Small intestine (tissue), 7 donors: ENCODE measurements at regions not wholly inside any gene's neighbourhood (a gene's known extent, or its start where the extent isn't known, plus 50 kb on each side); places are given as distances from the start of the nearest gene placed in this dataset.

ENCODE experiments used
- DNase-seq, 2 donors: peaks; one replicate each; pipeline versions ENCODE4 v3.0.0 to v3.0.0-alpha.2; 2013
- FAIRE-seq: peaks from 2 replicates; lab custom pipeline; 2012; peaks lifted over from hg19 to GRCh38; lab: Jason Lieb, UNC
- H3K27ac ChIP-seq, 3 donors: one replicate each; pipeline ENCODE4 v1.5.1; 2013; ENCODE audit warnings: low read length in 2 of 3, mild to moderate bottlenecking in 2 of 3, control low read depth in 1 of 3, inconsistent platforms in 1 of 3, low read depth in 1 of 3, moderate library complexity in 1 of 3
- H3K27me3 ChIP-seq, 3 donors: one replicate each; pipeline ENCODE4 v1.6.1; 2013; ENCODE audit warnings: low read length in 3 of 3, inconsistent platforms in 1 of 3; ENCODE audit not compliant: control insufficient read depth in 3 of 3, insufficient read depth in 3 of 3
- H3K36me3 ChIP-seq, 3 donors: one replicate each; pipeline ENCODE4 v1.6.1; 2013; ENCODE audit warnings: low read length in 3 of 3, inconsistent platforms in 1 of 3, low read depth in 1 of 3, mild to moderate bottlenecking in 1 of 3, moderate library complexity in 1 of 3; ENCODE audit not compliant: control insufficient read depth in 3 of 3, insufficient read depth in 2 of 3
- H3K4me1 ChIP-seq, 3 donors: one replicate each; pipeline ENCODE4 v1.6.1; 2013; ENCODE audit warnings: low read length in 2 of 3, inconsistent platforms in 1 of 3, low read depth in 1 of 3, mild to moderate bottlenecking in 1 of 3, moderate library complexity in 1 of 3; ENCODE audit not compliant: control insufficient read depth in 3 of 3, insufficient read depth in 2 of 3
- H3K4me3 ChIP-seq, 3 donors: one replicate each; pipeline ENCODE4 v1.5.1; 2013; ENCODE audit warnings: low read length in 3 of 3, control low read depth in 1 of 3, inconsistent platforms in 1 of 3, low read depth in 1 of 3, mild to moderate bottlenecking in 1 of 3, moderate library complexity in 1 of 3
- H3K9me3 ChIP-seq, 2 donors: one replicate each; pipeline ENCODE4 v1.6.1; 2013; ENCODE audit warnings: low read depth in 1 of 2, low read length in 1 of 2; ENCODE audit not compliant: control insufficient read depth in 2 of 2, insufficient read depth in 1 of 2
- WGBS, 3 donors: extraction: QIAGEN DNeasy Blood & Tissue Kit; methylation state at CpG; one replicate each; pipeline ENCODE4 v1.1.7; 2013; 5-methylcytosine and 5-hydroxymethylcytosine counted together
- donor health status: healthy with polysubstance abuse.
- donor health status: control.
- donor health status: control.
- donor health status: Bipolar disorder and iron deficiency.
- donor health status: healthy.

DNA sequence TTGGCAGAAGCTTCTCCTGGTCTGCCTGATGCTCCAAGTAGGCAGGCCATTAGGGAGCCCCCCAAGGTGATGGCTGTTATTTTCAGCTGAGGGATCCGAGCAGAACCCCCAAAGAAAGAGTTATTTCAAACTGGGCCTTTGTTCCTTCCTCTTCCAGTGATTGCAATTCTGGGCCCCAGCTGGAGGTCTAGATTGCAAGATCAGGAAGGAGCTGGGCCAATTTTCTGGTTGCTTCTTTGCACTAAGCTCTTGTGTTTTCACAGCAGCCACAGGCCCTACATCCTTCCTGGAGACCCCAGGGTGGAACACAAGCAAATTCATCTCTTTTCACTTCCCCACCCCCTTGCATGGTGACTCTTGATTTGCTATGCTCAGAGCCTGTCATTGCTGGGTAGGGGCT, 215.0 kb downstream of the SEMA6A start:
- no peaks in the 10 kb centered on the region for H3K9me3 ChIP-seq
- H3K27ac ChIP-seq, result no peak overlapping the region
- no peak for DNase-seq
- H3K27me3 ChIP-seq, result no peaks in the 10 kb centered on the region
- 73 to 96% (median 77%) methylated on average over 1 of the region's 1 CpG for WGBS, 3 donors
- no peak for FAIRE-seq
- no peak overlapping the region for H3K4me3 ChIP-seq
- H3K4me1 ChIP-seq, result peaks cover 0 to 5% (median 0%) of the 10 kb centered on the region in 3 donors
- peaks cover 0 to 5% (median 0%) of the 10 kb centered on the region in 3 donors for H3K36me3 ChIP-seq

DNA sequence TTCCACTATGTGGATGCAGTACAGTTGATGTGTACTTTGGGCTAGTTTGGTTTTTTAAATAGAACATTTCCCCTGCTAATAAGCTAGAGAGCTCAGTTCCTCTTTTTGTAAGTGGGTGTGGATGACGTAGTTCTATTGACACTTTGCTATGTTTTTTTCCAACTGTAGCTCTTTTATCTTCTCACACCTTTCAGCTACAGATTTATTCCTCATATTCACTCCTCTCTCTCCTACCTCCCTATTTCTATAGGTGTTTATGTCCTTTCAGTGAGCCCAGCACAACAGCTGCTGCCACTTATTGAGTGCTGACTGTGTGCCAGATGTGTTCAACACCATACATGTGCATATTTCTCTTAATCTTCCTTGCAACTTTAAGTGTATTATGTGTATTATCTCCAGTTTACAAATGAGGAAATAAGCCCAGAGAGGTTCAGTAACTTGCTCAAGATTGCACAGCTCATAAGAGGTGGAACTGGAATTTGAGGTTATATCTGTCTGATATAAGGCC, 215.7 kb downstream of the SEMA6A start:
- H3K27ac ChIP-seq, result no peak overlapping the region

DNA sequence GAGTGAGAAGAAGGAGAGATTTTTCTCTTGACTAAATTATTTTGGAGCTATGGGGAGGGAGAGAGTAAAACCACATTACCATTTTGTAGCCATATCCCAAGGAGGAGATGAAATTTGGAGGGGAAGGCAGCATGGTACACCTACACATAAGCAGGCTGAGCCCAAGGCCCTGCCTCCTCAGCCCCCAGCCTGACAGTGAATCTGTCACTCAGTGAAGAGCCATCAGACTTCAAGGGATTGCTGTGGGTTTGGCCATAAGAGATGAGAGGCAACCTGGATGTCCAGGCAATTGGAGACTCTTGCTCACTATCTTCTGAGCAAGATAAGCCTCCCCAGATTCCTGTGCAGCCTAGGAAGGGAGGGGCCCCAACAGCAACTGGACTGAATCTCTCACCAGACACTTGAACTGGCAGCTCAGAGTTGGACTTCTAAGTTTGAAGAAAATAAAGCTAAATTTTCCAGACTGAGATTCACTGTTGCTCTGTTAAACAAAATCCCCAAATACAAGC, 216.6 kb downstream of the SEMA6A start:
- no peaks in the 10 kb centered on the region for H3K27me3 ChIP-seq
- H3K4me1 ChIP-seq, result peaks cover 0 to 5% (median 0%) of the 10 kb centered on the region in 3 donors
- H3K36me3 ChIP-seq, result peaks cover 0 to 5% (median 0%) of the 10 kb centered on the region in 3 donors
- DNase-seq, result no peak
- H3K9me3 ChIP-seq, result peaks cover 0 to 5% of the 10 kb centered on the region in 2 donors
- H3K27ac ChIP-seq, result no peak overlapping the region
- H3K4me3 ChIP-seq, result no peak overlapping the region
- FAIRE-seq, result no peak

More for the DNA sequence above, 215.7 kb downstream of the SEMA6A start:
- H3K4me3 ChIP-seq, result no peak overlapping the region
- peaks cover 0 to 5% (median 0%) of the 10 kb centered on the region in 3 donors for H3K4me1 ChIP-seq
- 54 to 94% (median 81%) methylated on average over 1 of the region's 1 CpG for WGBS, 3 donors
- peaks cover 0 to 5% of the 10 kb centered on the region in 2 donors for H3K9me3 ChIP-seq
- FAIRE-seq, result no peak
- no peaks in the 10 kb centered on the region for H3K27me3 ChIP-seq
- DNase-seq, result no peak
- H3K36me3 ChIP-seq, result peaks cover 0 to 5% (median 0%) of the 10 kb centered on the region in 3 donors

DNA sequence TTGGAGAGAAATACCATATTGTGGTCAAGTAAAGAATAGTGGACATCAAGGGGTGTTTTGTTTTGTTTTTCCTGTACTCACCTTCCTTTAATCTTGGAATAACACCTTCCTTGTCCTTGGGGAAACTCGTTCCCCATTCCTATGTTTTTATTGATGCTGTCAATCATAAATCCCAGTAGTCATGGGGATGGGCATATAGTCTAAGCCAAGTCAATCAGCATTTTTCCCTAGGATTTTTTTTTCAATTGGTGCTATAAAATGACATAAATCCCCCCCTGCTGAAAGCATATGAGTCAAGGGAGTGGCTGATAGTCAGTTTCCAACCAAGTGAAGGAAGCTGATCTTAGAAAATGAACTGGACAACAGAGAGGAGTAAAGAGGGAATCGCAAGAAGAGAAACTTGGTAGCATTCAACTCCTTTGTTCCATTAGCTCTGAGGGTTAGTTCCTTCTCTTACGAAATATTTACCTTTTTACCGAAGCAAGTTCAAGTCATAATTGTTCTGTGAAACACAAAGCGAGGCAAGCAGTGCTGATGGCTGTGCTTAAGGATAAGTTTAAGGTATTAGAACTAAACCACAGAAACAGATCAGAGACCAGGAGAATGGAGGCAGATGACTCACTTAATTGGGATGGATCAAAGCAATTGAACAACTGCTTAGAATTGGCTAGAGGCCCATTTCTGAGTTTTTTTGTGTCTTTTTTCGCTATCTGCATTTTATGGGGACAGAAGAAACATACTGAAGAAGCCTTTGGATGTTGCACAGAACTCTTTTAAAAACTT, 218.6 kb downstream of the SEMA6A start:
- H3K4me3 ChIP-seq, result no peak overlapping the region
- no peaks in the 10 kb centered on the region for H3K27me3 ChIP-seq
- FAIRE-seq (no peak), DNase-seq (no peak)
- peaks cover 0 to 5% (median 0%) of the 10 kb centered on the region in 3 donors for H3K36me3 ChIP-seq
- H3K4me1 ChIP-seq, result peaks cover 0 to 2% (median 0%) of the 10 kb centered on the region in 3 donors
- H3K9me3 ChIP-seq, result peaks cover 0 to 8% of the 10 kb centered on the region in 2 donors
- H3K27ac ChIP-seq, result no peak overlapping the region
- WGBS, 3 donors, result 82 to 88% (median 84%) methylated on average over 6 of the region's 6 CpGs

DNA sequence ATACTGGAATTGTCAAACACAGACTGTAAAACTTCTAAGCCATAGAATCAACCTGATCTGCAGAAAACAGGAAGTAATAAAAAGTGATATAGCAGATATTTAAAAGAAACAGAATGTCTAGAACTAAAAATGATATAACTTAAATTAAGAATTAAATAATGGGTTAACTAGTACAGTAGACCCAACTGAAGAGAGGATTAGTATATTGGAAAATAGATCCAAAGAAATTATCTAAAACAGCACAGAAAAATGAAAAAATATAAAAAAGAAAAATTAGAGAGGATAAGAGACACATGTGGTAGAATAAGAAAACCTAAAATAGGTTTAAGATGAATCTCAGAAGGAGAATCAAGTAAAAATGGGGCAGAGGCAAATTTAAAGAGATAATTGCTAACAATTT, 219.9 kb downstream of the SEMA6A start:
- DNase-seq (no peak), FAIRE-seq (no peak)
- Histone ChIP-seq H3K4me3 (no peak overlapping the region), H3K36me3 (peaks cover 0 to 5% (median 0%) of the 10 kb centered on the region in 3 donors), H3K4me1 (no peaks in the 10 kb centered on the region), H3K27me3 (no peaks in the 10 kb centered on the region), H3K9me3 (peaks cover 0 to 8% of the 10 kb centered on the region in 2 donors), H3K27ac (no peak overlapping the region)

DNA sequence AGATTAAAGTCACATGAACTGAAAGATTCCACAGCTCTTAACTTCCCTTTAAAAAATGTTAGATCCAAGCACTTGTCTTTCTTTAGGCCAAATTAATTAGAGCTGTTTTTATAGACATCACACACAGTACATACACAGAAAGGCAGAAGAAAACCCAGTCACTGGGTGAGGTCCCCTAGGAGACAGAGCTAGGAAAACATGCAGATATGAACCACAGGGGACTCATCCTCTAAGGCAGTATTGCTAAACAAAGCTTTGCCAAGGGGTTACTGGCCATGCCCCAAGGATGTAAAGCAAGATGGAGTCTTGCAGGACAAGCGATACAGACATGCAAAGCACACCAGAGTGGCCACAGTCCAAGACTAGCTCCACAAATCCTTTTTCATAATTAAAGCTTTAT, 227.0 kb downstream of the SEMA6A start:
- DNase-seq, result no peak
- no peak for FAIRE-seq
- Histone ChIP-seq H3K9me3 (peaks cover 0 to 12% of the 10 kb centered on the region in 2 donors), H3K27me3 (no peaks in the 10 kb centered on the region), H3K4me3 (no peak overlapping the region), H3K4me1 (no peaks in the 10 kb centered on the region), H3K36me3 (peaks cover 0 to 2% (median 0%) of the 10 kb centered on the region in 3 donors), H3K27ac (no peak overlapping the region)
- WGBS, 3 donors, result 93 to 100% (median 100%) methylated on average over 1 of the region's 1 CpG

DNA sequence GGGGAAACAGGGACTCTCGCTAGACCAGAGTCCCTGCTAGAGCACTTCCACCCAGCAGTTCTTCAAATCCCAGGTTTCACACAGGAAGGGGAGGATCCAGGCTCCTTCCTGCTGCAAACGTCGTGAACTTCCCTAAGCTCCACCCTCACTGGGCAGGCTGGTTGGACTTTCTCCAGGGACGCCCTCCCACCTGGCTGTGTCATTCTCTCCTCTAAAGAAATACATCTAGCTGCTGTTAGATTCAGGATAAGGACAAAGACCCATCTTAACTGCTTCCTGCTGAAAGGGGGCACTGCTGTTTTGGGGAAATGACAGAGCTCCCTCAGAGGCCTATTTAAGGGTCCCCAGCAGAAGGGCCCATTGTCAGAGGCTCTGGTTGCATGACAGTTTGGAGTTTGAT, 230.7 kb downstream of the SEMA6A start:
- no peaks in the 10 kb centered on the region for H3K27me3 ChIP-seq
- DNase-seq, result no peak
- peaks cover 0 to 12% of the 10 kb centered on the region in 2 donors for H3K9me3 ChIP-seq
- peaks cover 0 to 2% (median 0%) of the 10 kb centered on the region in 3 donors for H3K36me3 ChIP-seq
- H3K4me1 ChIP-seq, result no peaks in the 10 kb centered on the region
- no peak overlapping the region for H3K27ac ChIP-seq
- 59 to 82% (median 60%) methylated on average over 4 of the region's 4 CpGs for WGBS, 3 donors
- no peak for FAIRE-seq
- H3K4me3 ChIP-seq, result no peak overlapping the region
